ENCODE measurements at regions not wholly inside any gene's neighbourhood (a gene's known extent, or its start where the extent isn't known, plus 50 kb on each side); places are given as distances from the start of the nearest gene placed in this dataset.

DNA sequence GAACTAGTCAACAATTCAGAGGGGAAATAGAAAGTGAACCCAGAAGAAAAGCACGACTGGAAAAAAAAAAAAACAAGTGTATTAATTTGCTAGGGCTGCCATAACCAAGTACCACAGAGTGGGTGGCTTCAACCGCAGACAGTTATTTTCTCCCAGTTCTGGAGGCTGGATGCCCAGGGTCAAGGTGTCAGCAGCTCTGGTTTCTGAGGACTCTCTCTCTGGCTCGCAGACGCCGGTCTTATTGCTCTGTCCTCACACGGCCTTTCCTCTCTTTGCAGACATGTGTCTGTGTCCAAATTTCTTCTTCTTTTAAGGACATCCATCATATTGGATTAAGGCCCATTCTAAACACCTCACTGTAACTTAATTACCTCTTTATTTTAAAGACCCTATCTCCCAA, 291.8 kb downstream of the XXYLT1 start:
- Histone ChIP-seq H3K9me3 (ENCODE audit: low read depth, low read length) (no peaks in the 10 kb centered on the region), H3K79me2 (ENCODE audit: insufficient read depth, low read length) (no peaks in the 10 kb centered on the region), H4K20me1 (ENCODE audit: insufficient read depth, low read length) (no peaks in the 10 kb centered on the region), H3K4me1 (ENCODE audit: insufficient read depth, low read length) (no peaks in the 10 kb centered on the region), H3K4me2 (ENCODE audit: insufficient read depth, low read length) (no peak overlapping the region), H3K36me3 (ENCODE audit: insufficient read depth, low read length) (no peaks in the 10 kb centered on the region), H2AFZ (ENCODE audit: low read length) (no peak overlapping the region), H3K27me3 (ENCODE audit: insufficient read depth, low read length) (peaks cover 4% of the 10 kb centered on the region), H3K4me3 (ENCODE audit: insufficient read depth, low read length) (no peak overlapping the region), H3K27ac (ENCODE audit: low read depth, low read length) (no peak overlapping the region)
- no peak for DNase-seq (ENCODE audit: insufficient read length, low spot score, missing footprints)
- no peak for TF ChIP-seq CTCF (IDR thresholded peaks at IDR 0.05; ENCODE audit: extremely low read depth, low read depth, low read length)

- H3K27me3 ChIP-seq (ENCODE audit: insufficient read depth, low read length): peaks cover 4% of the 10 kb centered on the region
- H3K27ac ChIP-seq (ENCODE audit: low read depth, low read length): no peak overlapping the region
- H3K9me3 ChIP-seq (ENCODE audit: low read depth, low read length): no peaks in the 10 kb centered on the region
- H4K20me1 ChIP-seq (ENCODE audit: insufficient read depth, low read length): no peaks in the 10 kb centered on the region
- no peaks in the 10 kb centered on the region for H3K79me2 ChIP-seq (ENCODE audit: insufficient read depth, low read length)
- H2AFZ ChIP-seq (ENCODE audit: low read length): no peak overlapping the region
- no peak overlapping the region for H3K4me3 ChIP-seq (ENCODE audit: insufficient read depth, low read length)
- peaks cover 3% of the 10 kb centered on the region for H3K4me1 ChIP-seq (ENCODE audit: insufficient read depth, low read length)
- DNase-seq (ENCODE audit: insufficient read length, low spot score, missing footprints): no peak
- H3K36me3 ChIP-seq (ENCODE audit: insufficient read depth, low read length): no peaks in the 10 kb centered on the region
- H3K4me2 ChIP-seq (ENCODE audit: insufficient read depth, low read length): no peak overlapping the region
- TF ChIP-seq CTCF (IDR thresholded peaks at IDR 0.05; ENCODE audit: extremely low read depth, low read depth, low read length): no peak
Observed at GRCh38 chr3:194982472-194982871, 288.5 kb downstream of the XXYLT1 start.

DNA sequence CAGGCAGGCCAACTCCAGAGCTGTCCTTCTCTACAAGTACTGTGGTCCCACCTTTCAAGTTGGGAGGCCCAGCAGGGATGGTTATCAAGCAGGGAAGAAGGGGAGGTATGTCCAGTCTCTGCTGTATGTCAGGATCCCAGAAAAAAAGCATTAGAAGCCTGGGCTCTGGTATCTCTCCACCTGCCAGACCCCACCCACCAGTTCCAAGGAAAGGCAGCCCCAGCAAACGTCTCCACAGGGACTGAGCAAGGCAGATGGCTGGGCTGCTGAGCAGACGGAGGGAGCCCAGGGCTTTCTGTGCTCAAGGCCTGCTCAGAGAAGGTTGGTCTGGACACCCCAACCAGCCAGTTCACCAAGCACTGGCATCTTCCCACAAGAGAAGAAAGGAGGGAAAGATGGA, 287.8 kb downstream of the XXYLT1 start:
- no peak overlapping the region for H3K27ac ChIP-seq (ENCODE audit: low read depth, low read length)
- H3K79me2 ChIP-seq (ENCODE audit: insufficient read depth, low read length): no peaks in the 10 kb centered on the region
- H3K4me3 ChIP-seq (ENCODE audit: insufficient read depth, low read length): no peak overlapping the region
- no peaks in the 10 kb centered on the region for H3K9me3 ChIP-seq (ENCODE audit: low read depth, low read length)
- no peaks in the 10 kb centered on the region for H4K20me1 ChIP-seq (ENCODE audit: insufficient read depth, low read length)
- no peaks in the 10 kb centered on the region for H3K36me3 ChIP-seq (ENCODE audit: insufficient read depth, low read length)
- no peak for TF ChIP-seq CTCF (IDR thresholded peaks at IDR 0.05; ENCODE audit: extremely low read depth, low read depth, low read length)
- peaks cover 4% of the 10 kb centered on the region for H3K27me3 ChIP-seq (ENCODE audit: insufficient read depth, low read length)
- peaks cover 3% of the 10 kb centered on the region for H3K4me1 ChIP-seq (ENCODE audit: insufficient read depth, low read length)
- DNase-seq (ENCODE audit: insufficient read length, low spot score, missing footprints): no peak
- H3K4me2 ChIP-seq (ENCODE audit: insufficient read depth, low read length): no peak overlapping the region
- no peak overlapping the region for H2AFZ ChIP-seq (ENCODE audit: low read length)

DNA sequence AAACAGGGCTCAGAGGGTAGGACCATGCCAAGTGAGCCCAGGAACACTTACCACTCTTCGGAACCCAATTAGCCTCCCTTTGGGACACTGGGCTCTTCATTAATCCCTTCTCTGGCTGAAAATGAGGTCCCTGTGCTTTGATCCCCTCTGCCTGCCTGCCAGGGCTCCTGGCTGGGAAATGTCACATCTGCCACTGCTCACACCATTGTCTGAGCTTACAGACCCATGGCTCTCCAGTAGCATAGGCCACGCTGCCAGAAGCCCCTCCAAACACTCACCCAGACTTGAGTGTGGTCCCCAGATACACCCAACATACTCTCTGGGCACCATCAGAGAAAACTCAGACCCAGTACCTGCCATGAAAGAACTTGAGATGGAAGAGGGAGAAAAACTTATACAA, 287.3 kb downstream of the XXYLT1 start:
- Histone ChIP-seq H3K36me3 (ENCODE audit: insufficient read depth, low read length) (no peaks in the 10 kb centered on the region), H3K27ac (ENCODE audit: low read depth, low read length) (no peak overlapping the region), H3K4me1 (ENCODE audit: insufficient read depth, low read length) (peaks cover 3% of the 10 kb centered on the region), H3K9me3 (ENCODE audit: low read depth, low read length) (no peaks in the 10 kb centered on the region), H2AFZ (ENCODE audit: low read length) (no peak overlapping the region), H3K79me2 (ENCODE audit: insufficient read depth, low read length) (no peaks in the 10 kb centered on the region), H3K4me2 (ENCODE audit: insufficient read depth, low read length) (no peak overlapping the region), H4K20me1 (ENCODE audit: insufficient read depth, low read length) (no peaks in the 10 kb centered on the region), H3K27me3 (ENCODE audit: insufficient read depth, low read length) (peaks cover 4% of the 10 kb centered on the region), H3K4me3 (ENCODE audit: insufficient read depth, low read length) (no peak overlapping the region)
- no peak for TF ChIP-seq CTCF (IDR thresholded peaks at IDR 0.05; ENCODE audit: extremely low read depth, low read depth, low read length)
- DNase-seq (ENCODE audit: insufficient read length, low spot score, missing footprints): no peak
